ENCODE measurements at regions not wholly inside any gene's neighbourhood (a gene's known extent, or its start where the extent isn't known, plus 50 kb on each side); places are given as distances from the start of the nearest gene placed in this dataset.

DNA sequence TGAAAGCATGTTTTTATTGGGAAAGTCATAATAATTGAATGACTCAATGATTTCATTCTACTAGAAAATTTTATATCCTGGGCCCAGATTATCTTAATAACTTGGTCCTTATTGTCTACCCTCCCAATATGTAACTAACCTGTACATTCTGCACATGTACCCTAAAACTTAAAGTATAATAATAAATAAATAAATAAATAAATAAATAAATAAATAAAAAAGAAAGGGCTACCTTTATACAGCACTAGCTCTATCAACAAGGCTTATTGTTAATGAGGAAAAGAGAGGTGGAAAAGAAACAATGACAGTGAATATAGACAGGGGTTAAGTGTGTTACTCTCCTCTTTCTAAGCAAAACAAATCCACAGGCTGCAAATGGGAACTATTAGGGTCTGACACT is 83.6 kb downstream of the GRIN2B start:
- no peaks in the 10 kb centered on the region for H3K27me3 ChIP-seq (ENCODE audit: insufficient read depth)
- H4K20me1 ChIP-seq (ENCODE audit: insufficient read depth): no peaks in the 10 kb centered on the region
- CTCF ChIA-PET: no interaction called here
- H3K4me1 ChIP-seq (ENCODE audit: control insufficient read depth in 1 of 2, insufficient read depth in 2 of 2, low read depth in 1 of 2, low read length in 1 of 2): no peaks in the 10 kb centered on the region
- H3K4me3 ChIP-seq (ENCODE audit: low read depth in 2 of 2, low read length in 1 of 2): no peak overlapping the region
- no peaks in the 10 kb centered on the region for H3K36me3 ChIP-seq (replicated peaks in 1 of 2; ENCODE audit: control insufficient read depth in 1 of 2, insufficient read depth in 2 of 2, low read length in 1 of 2)
- no peaks in the 10 kb centered on the region for H3K79me2 ChIP-seq (ENCODE audit: insufficient read depth)
- H3K9me3 ChIP-seq: no peaks in the 10 kb centered on the region
- no peaks in the 10 kb centered on the region for H3K9me2 ChIP-seq
- no peak overlapping the region for H3K9ac ChIP-seq
- DNase-seq: no peak
- H2AFZ ChIP-seq (ENCODE audit: low read depth): no peak overlapping the region
- no peak overlapping the region for H3K4me2 ChIP-seq
- TF ChIP-seq IRF3 (IDR thresholded peaks at IDR 0.05; ENCODE audit: low read depth, low read length) (no peak), EZH2phosphoT487 (IDR thresholded peaks at IDR 0.05; ENCODE audit: borderline replicate concordance, low read depth) (no peak), RXRA (IDR thresholded peaks at IDR 0.05; ENCODE audit: borderline replicate concordance, low read depth) (no peak), TAF1 (IDR thresholded peaks at IDR 0.05; ENCODE audit: borderline replicate concordance, low read depth, low read length) (no peak), MXI1 (IDR thresholded peaks at IDR 0.05; ENCODE audit: low read depth, low read length) (no peak), FOSL2 (IDR thresholded peaks at IDR 0.05; ENCODE audit: borderline replicate concordance, low read depth) (no peak), POLR2AphosphoS5 (IDR thresholded peaks at IDR 0.05; ENCODE audit: low read depth, low read length) (no peak)
- TF ChIP-seq, protein P1, sequence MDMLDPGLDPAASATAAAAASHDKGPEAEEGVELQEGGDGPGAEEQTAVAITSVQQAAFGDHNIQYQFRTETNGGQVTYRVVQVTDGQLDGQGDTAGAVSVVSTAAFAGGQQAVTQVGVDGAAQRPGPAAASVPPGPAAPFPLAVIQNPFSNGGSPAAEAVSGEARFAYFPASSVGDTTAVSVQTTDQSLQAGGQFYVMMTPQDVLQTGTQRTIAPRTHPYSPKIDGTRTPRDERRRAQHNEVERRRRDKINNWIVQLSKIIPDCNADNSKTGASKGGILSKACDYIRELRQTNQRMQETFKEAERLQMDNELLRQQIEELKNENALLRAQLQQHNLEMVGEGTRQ (IDR thresholded peaks at IDR 0.05; ENCODE audit: borderline replicate concordance, low read depth, low read length): no peak
- H3K27ac ChIP-seq (ENCODE audit: low read depth in 2 of 2, low read length in 1 of 2): no peak overlapping the region
- POLR2A ChIA-PET: no interaction called here
- H3F3A ChIP-seq (replicated peaks; ENCODE audit: insufficient read depth): no peaks in the 10 kb centered on the region

DNA sequence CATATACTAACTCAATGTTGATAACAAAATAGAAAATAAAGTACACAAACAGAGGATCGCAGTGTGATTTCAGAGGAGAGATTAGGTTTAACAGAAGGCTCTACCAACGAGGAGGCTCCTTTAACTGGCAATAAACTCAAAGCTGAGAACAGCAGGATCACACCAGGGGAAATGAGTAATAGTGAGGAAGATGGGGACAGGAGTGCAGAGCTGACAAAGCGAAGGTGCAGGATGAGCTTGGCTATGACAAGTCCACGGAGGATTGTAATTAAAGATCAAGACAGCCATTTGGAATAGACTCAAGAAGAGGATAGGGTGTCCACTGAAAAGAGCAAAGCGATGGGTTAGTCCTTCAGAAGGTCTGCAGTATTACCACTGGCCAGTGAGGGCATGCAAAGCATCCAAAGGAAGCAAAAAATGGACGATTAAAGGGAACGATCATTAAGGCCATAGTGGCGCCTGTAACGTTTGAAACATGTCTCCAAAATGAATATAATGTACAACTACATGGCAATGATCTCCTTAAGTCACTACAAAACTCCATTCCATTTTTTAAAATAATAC is 85.3 kb downstream of the GRIN2B start:
- DNase-seq: no peak
- Histone ChIP-seq H3K27ac (ENCODE audit: low read depth in 2 of 2, low read length in 1 of 2) (no peak overlapping the region), H3K9me2 (no peaks in the 10 kb centered on the region), H3K79me2 (ENCODE audit: insufficient read depth) (no peaks in the 10 kb centered on the region), H3K4me1 (ENCODE audit: control insufficient read depth in 1 of 2, insufficient read depth in 2 of 2, low read depth in 1 of 2, low read length in 1 of 2) (no peaks in the 10 kb centered on the region), H3K4me2 (no peak overlapping the region), H3K36me3 (replicated peaks in 1 of 2; ENCODE audit: control insufficient read depth in 1 of 2, insufficient read depth in 2 of 2, low read length in 1 of 2) (no peaks in the 10 kb centered on the region), H3F3A (replicated peaks; ENCODE audit: insufficient read depth) (no peaks in the 10 kb centered on the region), H3K27me3 (ENCODE audit: insufficient read depth) (no peaks in the 10 kb centered on the region), H4K20me1 (ENCODE audit: insufficient read depth) (no peaks in the 10 kb centered on the region), H3K4me3 (ENCODE audit: low read depth in 2 of 2, low read length in 1 of 2) (no peak overlapping the region), H2AFZ (ENCODE audit: low read depth) (no peak overlapping the region), H3K9me3 (no peaks in the 10 kb centered on the region), H3K9ac (no peak overlapping the region)
- ChIA-PET CTCF (no interaction called here), POLR2A (no interaction called here)
- no peak for TF ChIP-seq USF1 (IDR thresholded peaks at IDR 0.05; ENCODE audit: borderline replicate concordance, low read depth)
- TF ChIP-seq TCF12 (IDR thresholded peaks at IDR 0.05): no peak
- TF ChIP-seq FOXM1 (IDR thresholded peaks at IDR 0.05; ENCODE audit: low read depth): no peak
- no peak for TF ChIP-seq MXI1 (IDR thresholded peaks at IDR 0.05; ENCODE audit: low read depth, low read length)
- TF ChIP-seq NRF1 (IDR thresholded peaks at IDR 0.05; ENCODE audit: low read depth, low read length): no peak
- no peak for TF ChIP-seq CTCF (IDR thresholded peaks at IDR 0.05)
- no peak for TF ChIP-seq JUND (IDR thresholded peaks at IDR 0.05)
- 8% methylated on average over 9 of the region's 9 CpGs for WGBS (ENCODE audit: low lambda C conversion rate)

All from SK-N-SH (cell line).